NCI-H146 treated with DMSO at 0.1 percent for 48 hours (cell line): ENCODE measurements at regions not wholly inside any gene's neighbourhood (a gene's known extent, or its start where the extent isn't known, plus 50 kb on each side); places are given as distances from the start of the nearest gene placed in this dataset.

Experiments
- DNase-seq: peaks from one replicate; lab custom pipeline; 2025; ENCODE audit not compliant: unreplicated experiment; lab: John Stamatoyannopoulos, UW

GRCh38 chr10:123552760-123553554 lies 113.2 kb upstream of the GPR26 start:
- no peak for DNase-seq

GRCh38 chr10:123553810-123554430 lies 112.2 kb upstream of the GPR26 start:
- DNase-seq = no peak

- no peak for DNase-seq
Observed at GRCh38 chr10:123554656-123555055, 111.5 kb upstream of the GPR26 start.

GRCh38 chr10:123555616-123556015 lies 110.5 kb upstream of the GPR26 start:
- no peak for DNase-seq

- no peak for DNase-seq
Observed at GRCh38 chr10:123556049-123556448, 110.1 kb upstream of the GPR26 start.

- DNase-seq = no peak
Observed at GRCh38 chr10:123556736-123557135, 109.4 kb upstream of the GPR26 start.

GRCh38 chr10:123557366-123558108 lies 108.6 kb upstream of the GPR26 start:
- DNase-seq = no peak

GRCh38 chr10:123558651-123559050 lies 107.5 kb upstream of the GPR26 start:
- no peak for DNase-seq

GRCh38 chr10:123559066-123559822 lies 106.9 kb upstream of the GPR26 start:
- peak; percentile 18 for DNase-seq

- no peak for DNase-seq
Observed at GRCh38 chr10:123559823-123560092, 106.4 kb upstream of the GPR26 start.

- DNase-seq = no peak
Observed at GRCh38 chr10:123560301-123561140, 105.6 kb upstream of the GPR26 start.

GRCh38 chr10:123561141-123561440 lies 105.1 kb upstream of the GPR26 start:
- DNase-seq = no peak

GRCh38 chr10:123562387-123562786 lies 103.8 kb upstream of the GPR26 start:
- no peak for DNase-seq

GRCh38 chr10:123562811-123563580 lies 103.2 kb upstream of the GPR26 start:
- no peak for DNase-seq

- no peak for DNase-seq
Observed at GRCh38 chr10:123563581-123563855, 102.6 kb upstream of the GPR26 start.

GRCh38 chr10:123563994-123564393 lies 102.2 kb upstream of the GPR26 start:
- DNase-seq = no peak

- DNase-seq = no peak
Observed at GRCh38 chr10:123564631-123565030, 101.5 kb upstream of the GPR26 start.

GRCh38 chr10:123565691-123566660 lies 100.2 kb upstream of the GPR26 start:
- DNase-seq = no peak
